HEK293T (cell line): ENCODE measurements at regions not wholly inside any gene's neighbourhood (a gene's known extent, or its start where the extent isn't known, plus 50 kb on each side); places are given as distances from the start of the nearest gene placed in this dataset.

ENCODE experiments used
- CTCF ChIA-PET: fragments of 350-600 bp; formaldehyde crosslinking; extraction: SDS; loops from one replicate; lab custom pipeline; 2021; ENCODE audit warnings: antibody characterized with exemption, inconsistent platforms; lab: Yijun Ruan, JAX
- POLR2A ChIA-PET: fragments of 350-600 bp; formaldehyde crosslinking; extraction: SDS; loops from one replicate; lab custom pipeline; 2020; ENCODE audit warnings: antibody characterized with exemption, inconsistent platforms; lab: Yijun Ruan, JAX
- DNase-seq: peaks from one replicate; pipeline ENCODE4 v3.0.0; 2012; ENCODE audit warnings: mixed read lengths; ENCODE audit errors: extremely low spot score
- ARNT ChIP-seq: fragments of 450-650 bp; IDR thresholded peaks from 2 replicates; pipeline ENCODE4 v1.6.1; 2017; ENCODE audit warnings: mild to moderate bottlenecking
- BHLHE40 ChIP-seq: fragments of 450-650 bp; IDR thresholded peaks from 2 replicates; pipeline ENCODE4 v1.6.1; 2016; ENCODE audit warnings: mild to moderate bottlenecking, moderate library complexity, borderline replicate concordance
- CTBP1 ChIP-seq: fragments of 450-650 bp; IDR thresholded peaks from 2 replicates; pipeline ENCODE4 v1.6.1; 2016; ENCODE audit warnings: borderline replicate concordance
- ELF4 ChIP-seq: fragments of 450-650 bp; IDR thresholded peaks from 2 replicates; pipeline ENCODE4 v1.6.1; 2017; ENCODE audit warnings: antibody characterized with exemption
- FOXA1 ChIP-seq: fragments of 450-650 bp; IDR thresholded peaks from 2 replicates; pipeline ENCODE4 v1.6.1; 2016; ENCODE audit warnings: mild to moderate bottlenecking
- FOXK2 ChIP-seq: fragments of 450-650 bp; IDR thresholded peaks from 2 replicates; pipeline ENCODE4 v1.6.1; 2016; ENCODE audit warnings: mild to moderate bottlenecking
- FOXM1 ChIP-seq: fragments of 450-650 bp; IDR thresholded peaks from 2 replicates; pipeline ENCODE4 v1.6.1; 2017; ENCODE audit warnings: mild to moderate bottlenecking, borderline replicate concordance
- HDGF ChIP-seq: fragments of 450-650 bp; IDR thresholded peaks from 2 replicates; pipeline ENCODE4 v1.6.1; 2017; ENCODE audit warnings: antibody characterized with exemption, borderline replicate concordance
- L3MBTL2 ChIP-seq: fragments of 450-650 bp; conservative IDR thresholded peaks from 2 replicates; pipeline ENCODE4 v1.6.1; 2016; ENCODE audit warnings: mild to moderate bottlenecking
- LEF1 ChIP-seq: fragments of 450-650 bp; IDR thresholded peaks from 2 replicates; pipeline ENCODE4 v1.6.1; 2017; ENCODE audit warnings: mild to moderate bottlenecking, borderline replicate concordance
- NFRKB ChIP-seq: fragments of 450-650 bp; IDR thresholded peaks from 2 replicates; pipeline ENCODE4 v1.6.1; 2016; ENCODE audit warnings: mild to moderate bottlenecking, moderate library complexity
- PKNOX1 ChIP-seq: fragments of 450-650 bp; IDR thresholded peaks from 2 replicates; pipeline ENCODE4 v1.6.1; 2016
- SP1 ChIP-seq: fragments of 450-650 bp; IDR thresholded peaks from 2 replicates; pipeline ENCODE4 v1.6.1; 2017
- SUZ12 ChIP-seq: fragments of 450-650 bp; IDR thresholded peaks from 2 replicates; pipeline ENCODE4 v1.6.1; 2016; ENCODE audit warnings: mild to moderate bottlenecking
- TARDBP ChIP-seq: fragments of 450-650 bp; IDR thresholded peaks from 2 replicates; pipeline ENCODE4 v1.6.1; 2016
- ZNF384 ChIP-seq: fragments of 450-650 bp; IDR thresholded peaks from 2 replicates; pipeline ENCODE4 v1.6.1; 2016

GRCh38 chr10:110408943-110409342, 88.8 kb upstream of the DUSP5 start:
- TF ChIP-seq FOXM1, result no peak
- no peak for TF ChIP-seq TARDBP
- no peak for TF ChIP-seq FOXK2
- TF ChIP-seq HDGF, result no peak
- TF ChIP-seq ELF4, result no peak
- no peak for TF ChIP-seq ARNT
- TF ChIP-seq SP1, result no peak
- TF ChIP-seq LEF1, result no peak
- no peak for TF ChIP-seq SUZ12
- no peak for TF ChIP-seq PKNOX1
- TF ChIP-seq FOXA1, result no peak
- no peak for TF ChIP-seq ZNF384
- no peak for TF ChIP-seq L3MBTL2
- DNase-seq, result no peak
- ChIA-PET POLR2A (no interaction called here), CTCF (no interaction called here)

GRCh38 chr10:110409488-110409887, 88.2 kb upstream of the DUSP5 start:
- TF ChIP-seq SP1 (no peak), SUZ12 (no peak), FOXM1 (no peak), LEF1 (no peak), FOXK2 (no peak), FOXA1 (no peak), PKNOX1 (no peak), TARDBP (no peak), BHLHE40 (no peak), ELF4 (no peak), ZNF384 (no peak), ARNT (no peak), CTBP1 (no peak)
- POLR2A ChIA-PET, result no interaction called here
- CTCF ChIA-PET, result no interaction called here
- no peak for DNase-seq

GRCh38 chr10:110409926-110410325, 87.8 kb upstream of the DUSP5 start:
- no peak for TF ChIP-seq SUZ12
- TF ChIP-seq L3MBTL2, result no peak
- TF ChIP-seq ELF4, result no peak
- TF ChIP-seq ARNT, result no peak
- TF ChIP-seq FOXK2, result no peak
- no peak for TF ChIP-seq CTBP1
- no peak for TF ChIP-seq ZNF384
- TF ChIP-seq LEF1, result no peak
- no peak for TF ChIP-seq SP1
- no peak for TF ChIP-seq BHLHE40
- TF ChIP-seq TARDBP, result no peak
- TF ChIP-seq NFRKB, result no peak
- no peak for TF ChIP-seq HDGF
- CTCF ChIA-PET, result no interaction called here
- no peak for DNase-seq
- POLR2A ChIA-PET, result no interaction called here

- POLR2A ChIA-PET, result no interaction called here
- TF ChIP-seq HDGF, result no peak
- no peak for TF ChIP-seq BHLHE40
- no peak for TF ChIP-seq NFRKB
- no peak for TF ChIP-seq FOXA1
- no peak for TF ChIP-seq ELF4
- TF ChIP-seq ARNT, result no peak
- TF ChIP-seq SUZ12, result no peak
- no peak for TF ChIP-seq LEF1
- TF ChIP-seq SP1, result no peak
- no peak for TF ChIP-seq ZNF384
- no peak for TF ChIP-seq TARDBP
- CTCF ChIA-PET, result no interaction called here
- no peak for DNase-seq
Measured at GRCh38 chr10:110410329-110411046, 87.2 kb upstream of the DUSP5 start.

GRCh38 chr10:110411047-110411410, 86.7 kb upstream of the DUSP5 start:
- DNase-seq, result no peak
- CTCF ChIA-PET, result interaction anchor here (1.3 kb wide), 1 partner anchor 57 kb away, joined by 5 read pairs; no protein-coding TSS in a partner anchor
- POLR2A ChIA-PET, result no interaction called here
- TF ChIP-seq ELF4, result no peak
- no peak for TF ChIP-seq FOXK2
- TF ChIP-seq HDGF, result no peak
- TF ChIP-seq CTBP1, result no peak
- no peak for TF ChIP-seq FOXM1
- no peak for TF ChIP-seq LEF1
- no peak for TF ChIP-seq PKNOX1
- no peak for TF ChIP-seq ARNT
- TF ChIP-seq NFRKB, result no peak
- TF ChIP-seq SUZ12, result no peak
- no peak for TF ChIP-seq TARDBP
- TF ChIP-seq BHLHE40, result no peak
- no peak for TF ChIP-seq L3MBTL2
- TF ChIP-seq FOXA1, result no peak
- TF ChIP-seq ZNF384, result no peak
- TF ChIP-seq SP1, result no peak

- POLR2A ChIA-PET, result no interaction called here
- TF ChIP-seq L3MBTL2 (no peak), PKNOX1 (no peak), FOXA1 (no peak), CTBP1 (no peak), FOXM1 (no peak), TARDBP (no peak), ZNF384 (no peak), SUZ12 (no peak), ARNT (no peak), BHLHE40 (no peak), NFRKB (no peak), SP1 (no peak), FOXK2 (no peak)
- CTCF ChIA-PET, result interaction anchor here (0.6 kb wide), 1 partner anchor 9 kb away, joined by 4 read pairs; no protein-coding TSS in a partner anchor
- no peak for DNase-seq
Measured at GRCh38 chr10:110413049-110413783, 84.5 kb upstream of the DUSP5 start.
